ENCODE measurements at regions not wholly inside any gene's neighbourhood (a gene's known extent, or its start where the extent isn't known, plus 50 kb on each side); places are given as distances from the start of the nearest gene placed in this dataset.

DNA sequence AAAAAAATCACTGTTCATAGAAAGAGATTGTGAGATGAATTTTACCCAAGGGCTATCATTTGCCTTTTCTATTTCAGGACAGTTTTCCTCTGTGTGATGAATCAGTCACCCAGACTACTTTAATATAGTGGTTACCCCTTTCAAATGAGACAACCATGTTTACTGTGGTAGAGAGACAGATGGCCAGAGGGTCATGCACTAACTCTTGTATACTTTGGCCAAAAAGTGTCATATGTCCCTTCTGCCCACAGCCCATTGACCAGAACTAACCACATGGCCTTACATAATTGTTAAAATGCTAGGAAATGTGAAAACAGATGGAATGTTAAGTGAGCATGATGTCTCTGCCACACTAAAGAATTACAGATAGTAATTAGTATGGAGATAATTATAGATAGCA, 498.7 kb downstream of the DACH1 start:
- no peaks in the 10 kb centered on the region for H4K20me1 ChIP-seq (ENCODE audit: insufficient read depth)
- no peak overlapping the region for H3K4me3 ChIP-seq (ENCODE audit: low read length)
- H3K27ac ChIP-seq (ENCODE audit: low read length): no peak overlapping the region
- no peak overlapping the region for H3K9ac ChIP-seq (ENCODE audit: low read length)
- no peaks in the 10 kb centered on the region for H3K9me2 ChIP-seq (ENCODE audit: insufficient read depth, low read length)
- TF ChIP-seq EP300 (conservative IDR thresholded peaks at IDR 0.05; ENCODE audit: poor library complexity, severe bottlenecking) (no peak), CTCF (IDR thresholded peaks at IDR 0.05; ENCODE audit: poor library complexity, severe bottlenecking) (no peak), TAF1 (IDR thresholded peaks at IDR 0.05; ENCODE audit: low read depth) (no peak), SMC3 (conservative IDR thresholded peaks at IDR 0.05; ENCODE audit: poor library complexity) (no peak), MXI1 (conservative IDR thresholded peaks at IDR 0.05; ENCODE audit: poor library complexity, severe bottlenecking) (no peak), EZH2 (IDR thresholded peaks at IDR 0.05; ENCODE audit: borderline replicate concordance, insufficient read depth, low read length, poor library complexity, severe bottlenecking) (no peak), RAD21 (conservative IDR thresholded peaks at IDR 0.05) (no peak), POLR2AphosphoS5 (IDR thresholded peaks at IDR 0.05) (no peak)
- TF ChIP-seq, protein P1, sequence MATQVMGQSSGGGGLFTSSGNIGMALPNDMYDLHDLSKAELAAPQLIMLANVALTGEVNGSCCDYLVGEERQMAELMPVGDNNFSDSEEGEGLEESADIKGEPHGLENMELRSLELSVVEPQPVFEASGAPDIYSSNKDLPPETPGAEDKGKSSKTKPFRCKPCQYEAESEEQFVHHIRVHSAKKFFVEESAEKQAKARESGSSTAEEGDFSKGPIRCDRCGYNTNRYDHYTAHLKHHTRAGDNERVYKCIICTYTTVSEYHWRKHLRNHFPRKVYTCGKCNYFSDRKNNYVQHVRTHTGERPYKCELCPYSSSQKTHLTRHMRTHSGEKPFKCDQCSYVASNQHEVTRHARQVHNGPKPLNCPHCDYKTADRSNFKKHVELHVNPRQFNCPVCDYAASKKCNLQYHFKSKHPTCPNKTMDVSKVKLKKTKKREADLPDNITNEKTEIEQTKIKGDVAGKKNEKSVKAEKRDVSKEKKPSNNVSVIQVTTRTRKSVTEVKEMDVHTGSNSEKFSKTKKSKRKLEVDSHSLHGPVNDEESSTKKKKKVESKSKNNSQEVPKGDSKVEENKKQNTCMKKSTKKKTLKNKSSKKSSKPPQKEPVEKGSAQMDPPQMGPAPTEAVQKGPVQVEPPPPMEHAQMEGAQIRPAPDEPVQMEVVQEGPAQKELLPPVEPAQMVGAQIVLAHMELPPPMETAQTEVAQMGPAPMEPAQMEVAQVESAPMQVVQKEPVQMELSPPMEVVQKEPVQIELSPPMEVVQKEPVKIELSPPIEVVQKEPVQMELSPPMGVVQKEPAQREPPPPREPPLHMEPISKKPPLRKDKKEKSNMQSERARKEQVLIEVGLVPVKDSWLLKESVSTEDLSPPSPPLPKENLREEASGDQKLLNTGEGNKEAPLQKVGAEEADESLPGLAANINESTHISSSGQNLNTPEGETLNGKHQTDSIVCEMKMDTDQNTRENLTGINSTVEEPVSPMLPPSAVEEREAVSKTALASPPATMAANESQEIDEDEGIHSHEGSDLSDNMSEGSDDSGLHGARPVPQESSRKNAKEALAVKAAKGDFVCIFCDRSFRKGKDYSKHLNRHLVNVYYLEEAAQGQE (IDR thresholded peaks at IDR 0.05; ENCODE audit: borderline replicate concordance): no peak
- no peak overlapping the region for H3K4me2 ChIP-seq (ENCODE audit: low read length)
- no peaks in the 10 kb centered on the region for H3K36me3 ChIP-seq (ENCODE audit: insufficient read depth, low read length)
- H3K79me2 ChIP-seq (replicated peaks; ENCODE audit: insufficient read depth, low read length): no peaks in the 10 kb centered on the region
- H2AFZ ChIP-seq (ENCODE audit: low read depth, low read length): no peak overlapping the region
- H3K27me3 ChIP-seq (ENCODE audit: insufficient read depth, low read depth, low read length): no peaks in the 10 kb centered on the region
- no peaks in the 10 kb centered on the region for H3K9me3 ChIP-seq (ENCODE audit: low read length)
- no peaks in the 10 kb centered on the region for H3F3A ChIP-seq (ENCODE audit: insufficient read depth, low read length, poor library complexity, severe bottlenecking)

GRCh38 chr13:71360041-71360440, 507.0 kb downstream of the DACH1 start:
- no peak overlapping the region for H2AFZ ChIP-seq (ENCODE audit: low read depth, low read length)
- no peaks in the 10 kb centered on the region for H3K79me2 ChIP-seq (replicated peaks; ENCODE audit: insufficient read depth, low read length)
- no peaks in the 10 kb centered on the region for H3K9me3 ChIP-seq (ENCODE audit: low read length)
- H3K36me3 ChIP-seq (ENCODE audit: insufficient read depth, low read length): no peaks in the 10 kb centered on the region
- H3K27ac ChIP-seq (ENCODE audit: low read length): no peak overlapping the region
- no peak overlapping the region for H3K4me2 ChIP-seq (ENCODE audit: low read length)
- no peak for TF ChIP-seq RAD21 (conservative IDR thresholded peaks at IDR 0.05)
- no peak for TF ChIP-seq TAF1 (IDR thresholded peaks at IDR 0.05; ENCODE audit: low read depth)
- no peak for TF ChIP-seq EZH2 (IDR thresholded peaks at IDR 0.05; ENCODE audit: borderline replicate concordance, insufficient read depth, low read length, poor library complexity, severe bottlenecking)
- no peak for TF ChIP-seq EP300 (conservative IDR thresholded peaks at IDR 0.05; ENCODE audit: poor library complexity, severe bottlenecking)
- no peak for TF ChIP-seq CTCF (IDR thresholded peaks at IDR 0.05; ENCODE audit: poor library complexity, severe bottlenecking)
- TF ChIP-seq POLR2AphosphoS5 (IDR thresholded peaks at IDR 0.05): no peak
- no peak for TF ChIP-seq MXI1 (conservative IDR thresholded peaks at IDR 0.05; ENCODE audit: poor library complexity, severe bottlenecking)
- TF ChIP-seq, protein P1 (IDR thresholded peaks at IDR 0.05; ENCODE audit: borderline replicate concordance): no peak
- TF ChIP-seq SMC3 (conservative IDR thresholded peaks at IDR 0.05; ENCODE audit: poor library complexity): no peak
- no peaks in the 10 kb centered on the region for H3K27me3 ChIP-seq (ENCODE audit: insufficient read depth, low read depth, low read length)
- no peaks in the 10 kb centered on the region for H3F3A ChIP-seq (ENCODE audit: insufficient read depth, low read length, poor library complexity, severe bottlenecking)
- no peak overlapping the region for H3K9ac ChIP-seq (ENCODE audit: low read length)
- no peaks in the 10 kb centered on the region for H3K9me2 ChIP-seq (ENCODE audit: insufficient read depth, low read length)
- no peaks in the 10 kb centered on the region for H4K20me1 ChIP-seq (ENCODE audit: insufficient read depth)
- no peak overlapping the region for H3K4me3 ChIP-seq (ENCODE audit: low read length)

All from neural cell (in vitro differentiated cells).